ENCODE measurements at regions not wholly inside any gene's neighbourhood (a gene's known extent, or its start where the extent isn't known, plus 50 kb on each side); places are given as distances from the start of the nearest gene placed in this dataset.
"Not testable (repeated sequence)": the region's sequence is repeated elsewhere in the genome, so short reads cannot be mapped to it uniquely, and the experiment has no call there.

DNA sequence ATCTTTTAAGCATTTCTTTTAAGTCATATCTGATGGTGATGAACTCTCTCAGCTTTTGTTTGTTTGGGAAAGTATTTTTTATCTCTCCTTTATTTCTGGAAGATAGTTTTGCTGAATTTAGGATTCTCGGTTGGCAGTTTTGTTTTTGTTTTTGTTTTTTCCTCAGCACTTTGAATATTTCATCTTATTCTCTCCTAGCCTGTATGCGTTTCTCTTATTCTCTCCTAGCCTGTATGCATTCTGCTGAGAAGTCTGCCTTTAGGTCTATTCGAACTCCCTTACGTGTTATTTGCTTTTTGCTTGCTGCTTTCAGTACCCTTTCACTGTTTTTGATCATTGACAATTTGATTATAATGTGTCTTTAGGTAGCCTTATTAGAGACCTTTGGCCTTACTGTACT is 787.8 kb upstream of the FAM174A start:
- Histone ChIP-seq H3K27me3 (ENCODE audit: low read length) (no peaks in the 10 kb centered on the region), H3K27ac (ENCODE audit: low read length) (no peak overlapping the region), H3K36me3 (ENCODE audit: low read depth, low read length) (no peaks in the 10 kb centered on the region), H3K9me3 (ENCODE audit: low read length) (no peaks in the 10 kb centered on the region), H2AFZ (ENCODE audit: low read length) (no peak overlapping the region), H3K4me2 (ENCODE audit: low read length) (no peak overlapping the region), H3K4me1 (ENCODE audit: insufficient read depth, low read length) (no peaks in the 10 kb centered on the region), H3F3A (ENCODE audit: low read length, unreplicated experiment) (no peaks in the 10 kb centered on the region), H3K4me3 (ENCODE audit: low read length) (no peak overlapping the region), H3K9me2 (replicated peaks; ENCODE audit: low read length) (no peaks in the 10 kb centered on the region), H3K9ac (ENCODE audit: low read length) (no peak overlapping the region), H3K79me2 (ENCODE audit: low read length) (no peaks in the 10 kb centered on the region), H4K20me1 (ENCODE audit: low read length) (no peaks in the 10 kb centered on the region)
- ChIA-PET POLR2A (ENCODE audit: unreplicated experiment) (no interaction called here), CTCF (no interaction called here)
- TF ChIP-seq EZH2phosphoT487 (IDR thresholded peaks at IDR 0.05; ENCODE audit: borderline replicate concordance, low read length) (no peak), EZH2 (IDR thresholded peaks at IDR 0.05; ENCODE audit: low read length, unreplicated experiment) (no peak)
- TF ChIP-seq, protein P1, sequence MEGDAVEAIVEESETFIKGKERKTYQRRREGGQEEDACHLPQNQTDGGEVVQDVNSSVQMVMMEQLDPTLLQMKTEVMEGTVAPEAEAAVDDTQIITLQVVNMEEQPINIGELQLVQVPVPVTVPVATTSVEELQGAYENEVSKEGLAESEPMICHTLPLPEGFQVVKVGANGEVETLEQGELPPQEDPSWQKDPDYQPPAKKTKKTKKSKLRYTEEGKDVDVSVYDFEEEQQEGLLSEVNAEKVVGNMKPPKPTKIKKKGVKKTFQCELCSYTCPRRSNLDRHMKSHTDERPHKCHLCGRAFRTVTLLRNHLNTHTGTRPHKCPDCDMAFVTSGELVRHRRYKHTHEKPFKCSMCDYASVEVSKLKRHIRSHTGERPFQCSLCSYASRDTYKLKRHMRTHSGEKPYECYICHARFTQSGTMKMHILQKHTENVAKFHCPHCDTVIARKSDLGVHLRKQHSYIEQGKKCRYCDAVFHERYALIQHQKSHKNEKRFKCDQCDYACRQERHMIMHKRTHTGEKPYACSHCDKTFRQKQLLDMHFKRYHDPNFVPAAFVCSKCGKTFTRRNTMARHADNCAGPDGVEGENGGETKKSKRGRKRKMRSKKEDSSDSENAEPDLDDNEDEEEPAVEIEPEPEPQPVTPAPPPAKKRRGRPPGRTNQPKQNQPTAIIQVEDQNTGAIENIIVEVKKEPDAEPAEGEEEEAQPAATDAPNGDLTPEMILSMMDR (conservative IDR thresholded peaks at IDR 0.05; ENCODE audit: low read depth, low read length), result no peak
- no TSS peak for BruUV-seq (replicated peaks)
- intact Hi-C loops (cut with micrococcal nuclease), result no loop called here
- ATAC-seq (no peak), DNase-seq (no peak)

DNA sequence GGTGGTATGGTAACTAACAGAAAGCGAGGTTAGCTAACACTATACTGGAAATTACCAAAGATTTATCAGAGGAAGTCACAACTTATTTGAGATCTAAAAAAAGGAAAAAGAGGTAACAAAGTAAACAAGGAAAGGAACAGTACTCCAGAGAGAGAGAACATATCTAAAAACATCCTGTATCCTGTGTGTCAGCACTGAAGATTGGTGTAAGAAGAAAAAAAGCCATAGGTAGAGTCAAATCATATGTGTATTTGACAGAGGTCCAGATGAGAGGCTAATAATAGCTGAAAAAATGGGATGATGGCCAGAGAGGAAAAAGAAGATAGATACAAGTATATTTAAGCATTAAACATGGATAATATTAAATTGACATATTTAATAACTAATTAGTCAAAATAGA is 802.0 kb upstream of the FAM174A start:
- H3K79me2 ChIP-seq (ENCODE audit: low read length); DNase-seq; H3K36me3 ChIP-seq (ENCODE audit: low read depth, low read length); H3K4me2 ChIP-seq (ENCODE audit: low read length); H3K4me3 ChIP-seq (ENCODE audit: low read length); H3K4me1 ChIP-seq (ENCODE audit: insufficient read depth, low read length); H3K27ac ChIP-seq (ENCODE audit: low read length); ATAC-seq; H3F3A ChIP-seq (ENCODE audit: low read length, unreplicated experiment); POLR2A ChIA-PET (ENCODE audit: unreplicated experiment); intact Hi-C loops (cut with micrococcal nuclease); H3K9ac ChIP-seq (ENCODE audit: low read length); H4K20me1 ChIP-seq (ENCODE audit: low read length); CTCF ChIA-PET; H3K9me3 ChIP-seq (ENCODE audit: low read length); BruUV-seq (replicated peaks); H3K27me3 ChIP-seq (ENCODE audit: low read length); H3K9me2 ChIP-seq (replicated peaks; ENCODE audit: low read length); H2AFZ ChIP-seq (ENCODE audit: low read length): not testable (repeated sequence)

DNA sequence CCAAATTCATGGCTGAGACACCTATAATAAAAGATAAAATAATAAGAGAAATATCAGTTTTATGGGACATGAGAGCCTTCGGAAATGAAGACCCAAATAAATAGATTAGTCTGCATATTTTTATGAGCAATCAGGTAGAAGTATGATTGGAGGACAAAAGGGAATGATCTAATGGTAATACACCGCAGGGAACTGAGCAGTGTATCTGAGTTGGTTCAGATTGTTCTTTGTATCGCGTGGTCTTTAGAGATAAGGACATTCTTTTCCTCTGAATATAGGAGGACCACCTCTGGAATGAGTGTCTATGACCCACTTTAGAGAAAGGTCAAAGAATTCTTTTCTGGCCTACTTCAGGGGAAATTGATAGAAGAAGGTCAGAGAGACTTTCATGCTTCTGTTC is 801.8 kb upstream of the CHD1 start:
- intact Hi-C loops (cut with micrococcal nuclease); H3K36me3 ChIP-seq (ENCODE audit: low read depth, low read length); H4K20me1 ChIP-seq (ENCODE audit: low read length); H3K4me3 ChIP-seq (ENCODE audit: low read length); H3K27ac ChIP-seq (ENCODE audit: low read length); H2AFZ ChIP-seq (ENCODE audit: low read length); H3F3A ChIP-seq (ENCODE audit: low read length, unreplicated experiment); H3K79me2 ChIP-seq (ENCODE audit: low read length); BruUV-seq (replicated peaks); ATAC-seq; H3K4me1 ChIP-seq (ENCODE audit: insufficient read depth, low read length); POLR2A ChIA-PET (ENCODE audit: unreplicated experiment); H3K27me3 ChIP-seq (ENCODE audit: low read length); H3K9ac ChIP-seq (ENCODE audit: low read length); H3K9me2 ChIP-seq (replicated peaks; ENCODE audit: low read length); H3K4me2 ChIP-seq (ENCODE audit: low read length); DNase-seq; CTCF ChIA-PET; H3K9me3 ChIP-seq (ENCODE audit: low read length): not testable (repeated sequence)

DNA sequence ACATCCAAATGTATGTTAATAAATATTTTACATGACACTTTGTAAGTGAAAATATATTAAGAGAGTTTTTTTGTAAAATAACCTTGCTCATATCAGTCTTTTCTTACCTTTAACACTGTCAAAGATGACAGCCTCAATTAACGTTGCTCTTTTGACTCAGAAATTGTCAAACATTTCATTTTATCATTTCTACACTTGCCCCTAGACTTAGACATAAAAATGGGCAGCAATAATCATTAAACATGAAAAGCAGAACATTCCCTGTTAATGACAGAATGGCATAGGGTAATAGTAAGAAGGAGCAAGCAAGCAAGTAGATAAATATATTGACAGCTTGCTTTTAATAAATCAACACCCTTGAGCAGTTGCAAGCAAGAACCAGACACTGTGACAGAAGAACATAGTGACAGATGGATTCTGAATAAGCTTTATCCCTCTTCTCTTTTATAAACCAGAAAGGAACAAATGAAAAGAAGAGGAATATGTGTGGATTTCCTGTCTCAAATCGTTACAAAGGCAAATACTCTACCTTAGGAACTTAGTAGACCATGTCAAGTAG is 796.0 kb upstream of the CHD1 start:
- H3K27ac ChIP-seq (ENCODE audit: low read length), result no peak overlapping the region
- intact Hi-C loops (cut with micrococcal nuclease), result no loop called here
- CTCF ChIA-PET, result no interaction called here
- H3K36me3 ChIP-seq (ENCODE audit: low read depth, low read length), result no peaks in the 10 kb centered on the region
- no peak overlapping the region for H3K4me2 ChIP-seq (ENCODE audit: low read length)
- H4K20me1 ChIP-seq (ENCODE audit: low read length), result no peaks in the 10 kb centered on the region
- ATAC-seq (no peak), DNase-seq (no peak)
- no peaks in the 10 kb centered on the region for H3K79me2 ChIP-seq (ENCODE audit: low read length)
- POLR2A ChIA-PET (ENCODE audit: unreplicated experiment), result no interaction called here
- H3K4me3 ChIP-seq (ENCODE audit: low read length), result no peak overlapping the region
- TF ChIP-seq EZH2phosphoT487 (IDR thresholded peaks at IDR 0.05; ENCODE audit: borderline replicate concordance, low read length) (no peak), EZH2 (IDR thresholded peaks at IDR 0.05; ENCODE audit: low read length, unreplicated experiment) (no peak)
- TF ChIP-seq, protein P1 (conservative IDR thresholded peaks at IDR 0.05; ENCODE audit: low read depth, low read length), result no peak
- BruUV-seq (replicated peaks), result no TSS peak
- no peaks in the 10 kb centered on the region for H3K9me2 ChIP-seq (replicated peaks; ENCODE audit: low read length)
- no peaks in the 10 kb centered on the region for H3K9me3 ChIP-seq (ENCODE audit: low read length)
- no peaks in the 10 kb centered on the region for H3K27me3 ChIP-seq (ENCODE audit: low read length)
- no peak overlapping the region for H2AFZ ChIP-seq (ENCODE audit: low read length)
- H3K4me1 ChIP-seq (ENCODE audit: insufficient read depth, low read length), result peaks cover 14% of the 10 kb centered on the region
- H3K9ac ChIP-seq (ENCODE audit: low read length), result no peak overlapping the region
- no peaks in the 10 kb centered on the region for H3F3A ChIP-seq (ENCODE audit: low read length, unreplicated experiment)

Measured in PC-3 (cell line).